ENCODE measurements at regions not wholly inside any gene's neighbourhood (a gene's known extent, or its start where the extent isn't known, plus 50 kb on each side); places are given as distances from the start of the nearest gene placed in this dataset.

DNA sequence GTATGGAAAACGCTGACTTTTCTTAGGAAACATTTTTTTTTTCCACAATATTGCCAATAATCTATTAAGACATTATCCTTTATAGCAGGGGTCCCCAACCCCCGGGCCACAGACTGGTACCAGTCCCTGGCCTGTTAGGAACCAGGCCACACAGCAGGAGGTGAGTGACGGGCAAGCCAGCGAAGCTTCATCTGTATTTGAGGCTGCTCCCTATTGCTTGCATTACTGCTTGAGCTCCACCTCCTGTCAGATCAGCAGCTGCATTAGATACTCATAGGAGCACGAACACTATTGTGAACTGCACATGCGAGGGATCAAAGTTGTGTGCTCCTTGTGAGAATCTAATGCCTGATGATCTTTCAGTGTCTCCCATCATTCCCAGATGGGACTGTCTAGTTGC, 793.7 kb downstream of the SLITRK5 start:
- TF ChIP-seq POLR2AphosphoS5 (IDR thresholded peaks at IDR 0.05; ENCODE audit: borderline replicate concordance, low read depth, low read length) = no peak
- no peak for TF ChIP-seq EZH2 (IDR thresholded peaks at IDR 0.05)
- TF ChIP-seq FOXP2 (optimal IDR thresholded peaks at IDR 0.05; ENCODE audit: control extremely low read depth, extremely low read length, insufficient read depth) = no peak
